ENCODE measurements at regions not wholly inside any gene's neighbourhood (a gene's known extent, or its start where the extent isn't known, plus 50 kb on each side); places are given as distances from the start of the nearest gene placed in this dataset.

- no peak for DNase-seq
- Mint-ChIP-seq H3K4me1 (ENCODE audit: low read depth, unreplicated experiment) (no peaks in the 10 kb centered on the region), H3K36me3 (ENCODE audit: insufficient read depth, unreplicated experiment) (no peaks in the 10 kb centered on the region), H3K27ac (ENCODE audit: unreplicated experiment) (no peak overlapping the region), H3K9me3 (ENCODE audit: unreplicated experiment) (no peaks in the 10 kb centered on the region), H3K4me3 (ENCODE audit: unreplicated experiment) (no peak overlapping the region), H3K27me3 (ENCODE audit: insufficient read depth, unreplicated experiment) (no peaks in the 10 kb centered on the region)
- H3K27me3 ChIP-seq (replicated peaks; ENCODE audit: control insufficient read depth, insufficient read depth, low read length), result no peaks in the 10 kb centered on the region
- no TSS peak for BruUV-seq (replicated peaks)
- ChIA-PET POLR2A (interaction anchor here (1.0 kb wide), 1 partner anchor 278 kb away, joined by 3 read pairs; no protein-coding TSS in a partner anchor), CTCF (interaction anchor here (1.1 to 1.5 kb wide), 2 partner anchors 219 to 278 kb away, joined by 3 read pairs; partner anchors contain the start of gene WIPI1)
- intact Hi-C loops (cut with micrococcal nuclease; ENCODE audit: unreplicated experiment), result loop anchor here (10.0 kb wide), 1 partner anchor 575 kb away; no protein-coding TSS in a partner anchor
- no peaks in the 10 kb centered on the region for H3K36me3 ChIP-seq (ENCODE audit: control insufficient read depth, insufficient read depth, low read length)
- no peaks in the 10 kb centered on the region for H3K9me3 ChIP-seq
- H3K4me1 ChIP-seq, result no peaks in the 10 kb centered on the region
- H3K4me3 ChIP-seq (ENCODE audit: low read depth, low read length), result no peak overlapping the region
- TF ChIP-seq CTCF (IDR thresholded peaks at IDR 0.05; ENCODE audit: insufficient read depth in 1 of 2, low read depth in 1 of 2, low read length in 1 of 2, severe bottlenecking in 1 of 2, unreplicated experiment in 1 of 2), result no peak
Measured at GRCh38 chr17:68179926-68180285, 67.9 kb upstream of the AMZ2 start.

GRCh38 chr17:68182011-68182306 lies 65.9 kb upstream of the AMZ2 start:
- BruUV-seq (replicated peaks), result no TSS peak
- H3K27me3 Mint-ChIP-seq (ENCODE audit: insufficient read depth, unreplicated experiment), result no peaks in the 10 kb centered on the region
- TF ChIP-seq CTCF (IDR thresholded peaks at IDR 0.05; ENCODE audit: insufficient read depth in 1 of 2, low read depth in 1 of 2, low read length in 1 of 2, severe bottlenecking in 1 of 2, unreplicated experiment in 1 of 2), result no peak
- intact Hi-C loops (cut with micrococcal nuclease; ENCODE audit: unreplicated experiment), result no loop called here
- no peaks in the 10 kb centered on the region for H3K27me3 ChIP-seq (replicated peaks; ENCODE audit: control insufficient read depth, insufficient read depth, low read length)
- H3K27ac Mint-ChIP-seq (ENCODE audit: unreplicated experiment), result no peak overlapping the region
- no peak for DNase-seq
- H3K4me3 ChIP-seq (ENCODE audit: low read depth, low read length), result no peak overlapping the region
- no peak overlapping the region for H3K4me3 Mint-ChIP-seq (ENCODE audit: unreplicated experiment)
- no peaks in the 10 kb centered on the region for H3K4me1 Mint-ChIP-seq (ENCODE audit: low read depth, unreplicated experiment)
- no peaks in the 10 kb centered on the region for H3K9me3 Mint-ChIP-seq (ENCODE audit: unreplicated experiment)
- H3K36me3 ChIP-seq (ENCODE audit: control insufficient read depth, insufficient read depth, low read length), result no peaks in the 10 kb centered on the region
- H3K4me1 ChIP-seq, result no peaks in the 10 kb centered on the region
- no peaks in the 10 kb centered on the region for H3K9me3 ChIP-seq
- ChIA-PET CTCF (interaction anchor here (0.6 to 1.6 kb wide), 2 partner anchors 18 to 96 kb away, joined by 4 to 6 read pairs; no protein-coding TSS in a partner anchor), POLR2A (interaction anchor here (0.6 kb wide), 1 partner anchor 207 kb away, joined by 5 read pairs; no protein-coding TSS in a partner anchor)
- H3K36me3 Mint-ChIP-seq (ENCODE audit: insufficient read depth, unreplicated experiment), result no peaks in the 10 kb centered on the region

DNA sequence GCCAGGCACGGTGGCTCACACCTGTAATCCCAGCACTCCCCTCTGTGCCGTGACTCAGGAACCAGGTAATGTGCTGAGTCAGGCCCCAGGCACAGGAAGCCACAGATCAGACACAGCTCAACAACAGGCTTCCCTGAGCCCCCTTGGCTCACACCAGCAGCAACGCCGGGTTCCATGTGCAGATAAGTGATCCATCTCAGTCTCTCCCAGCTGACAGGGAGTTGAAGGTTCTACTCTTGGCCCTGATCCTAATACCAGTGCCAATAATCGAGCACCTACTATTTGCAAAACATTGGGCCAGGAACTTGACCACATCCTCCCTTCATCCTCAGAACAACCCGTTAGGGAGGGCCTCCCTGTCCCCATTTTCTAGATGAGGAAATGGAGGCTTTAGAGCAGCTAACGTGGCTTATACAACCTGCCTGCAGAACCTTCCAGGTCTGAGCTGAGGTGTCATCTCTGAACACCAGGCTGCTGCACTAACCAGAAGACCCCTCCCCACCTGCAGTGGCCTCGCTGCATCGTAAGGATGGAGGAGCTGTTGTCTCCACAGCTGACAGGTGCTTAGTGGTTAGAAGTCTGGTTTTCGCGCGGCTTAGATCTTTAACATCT lies 64.8 kb upstream of the AMZ2 start:
- Mint-ChIP-seq H3K36me3 (ENCODE audit: insufficient read depth, unreplicated experiment) (no peaks in the 10 kb centered on the region), H3K4me1 (ENCODE audit: low read depth, unreplicated experiment) (no peaks in the 10 kb centered on the region), H3K27ac (ENCODE audit: unreplicated experiment) (no peak overlapping the region), H3K9me3 (ENCODE audit: unreplicated experiment) (no peaks in the 10 kb centered on the region), H3K4me3 (ENCODE audit: unreplicated experiment) (no peak overlapping the region), H3K27me3 (ENCODE audit: insufficient read depth, unreplicated experiment) (no peaks in the 10 kb centered on the region)
- Histone ChIP-seq H3K27me3 (replicated peaks; ENCODE audit: control insufficient read depth, insufficient read depth, low read length) (no peaks in the 10 kb centered on the region), H3K4me3 (ENCODE audit: low read depth, low read length) (no peak overlapping the region), H3K36me3 (ENCODE audit: control insufficient read depth, insufficient read depth, low read length) (no peaks in the 10 kb centered on the region), H3K9me3 (no peaks in the 10 kb centered on the region), H3K4me1 (no peaks in the 10 kb centered on the region)
- ChIA-PET POLR2A (no interaction called here), CTCF (interaction anchor here (1.0 kb wide), 1 partner anchor 17 kb away, joined by 3 read pairs; no protein-coding TSS in a partner anchor)
- no peak for TF ChIP-seq CTCF (IDR thresholded peaks at IDR 0.05; ENCODE audit: insufficient read depth in 1 of 2, low read depth in 1 of 2, low read length in 1 of 2, severe bottlenecking in 1 of 2, unreplicated experiment in 1 of 2)
- intact Hi-C loops (cut with micrococcal nuclease; ENCODE audit: unreplicated experiment), result no loop called here
- BruUV-seq (replicated peaks), result no TSS peak
- DNase-seq, result no peak

All from Caco-2 (cell line).